ENCODE measurements at regions not wholly inside any gene's neighbourhood (a gene's known extent, or its start where the extent isn't known, plus 50 kb on each side); places are given as distances from the start of the nearest gene placed in this dataset.

DNA sequence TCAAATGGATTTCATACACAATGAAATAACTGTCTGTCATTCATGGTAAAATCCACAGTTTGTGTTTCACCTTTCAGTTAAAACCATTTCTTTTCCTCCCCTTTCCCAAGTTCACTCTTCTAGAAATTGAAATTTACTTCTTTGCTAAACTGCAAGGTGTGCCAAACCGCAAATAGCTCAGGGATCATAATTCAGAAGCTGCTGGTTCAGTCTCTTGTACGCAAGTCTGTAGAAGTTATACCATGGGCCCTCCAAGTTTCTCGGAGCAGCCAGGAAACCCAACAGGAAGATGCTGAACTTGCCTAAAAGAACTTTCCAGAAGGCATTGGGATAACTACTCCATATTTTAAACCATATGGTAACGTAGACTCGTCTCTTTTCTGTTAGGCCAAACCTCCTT lies 268.9 kb downstream of the FLRT2 start:
- Histone ChIP-seq H3K27ac (no peak overlapping the region), H3K4me1 (replicated peaks; ENCODE audit: insufficient read depth) (no peaks in the 10 kb centered on the region), H3K9me3 (ENCODE audit: insufficient read depth, low read depth) (no peaks in the 10 kb centered on the region), H3K79me2 (ENCODE audit: low read depth) (no peaks in the 10 kb centered on the region), H3K9me2 (ENCODE audit: insufficient read depth) (no peaks in the 10 kb centered on the region), H3K4me2 (no peak overlapping the region), H3K4me3 (no peak overlapping the region), H3F3A (ENCODE audit: insufficient read depth, low read depth) (no peaks in the 10 kb centered on the region), H4K20me1 (ENCODE audit: insufficient read depth) (no peaks in the 10 kb centered on the region), H2AFZ (no peak overlapping the region), H3K36me3 (ENCODE audit: low read depth) (no peaks in the 10 kb centered on the region), H3K27me3 (ENCODE audit: insufficient read depth, low read depth) (no peaks in the 10 kb centered on the region)
- CTCF ChIA-PET: no interaction called here
- intact Hi-C loops (cut with micrococcal nuclease; ENCODE audit: unreplicated experiment): no loop called here
- TF ChIP-seq EZH2 (IDR thresholded peaks at IDR 0.05; ENCODE audit: low read depth): no peak
- TF ChIP-seq, protein P1, sequence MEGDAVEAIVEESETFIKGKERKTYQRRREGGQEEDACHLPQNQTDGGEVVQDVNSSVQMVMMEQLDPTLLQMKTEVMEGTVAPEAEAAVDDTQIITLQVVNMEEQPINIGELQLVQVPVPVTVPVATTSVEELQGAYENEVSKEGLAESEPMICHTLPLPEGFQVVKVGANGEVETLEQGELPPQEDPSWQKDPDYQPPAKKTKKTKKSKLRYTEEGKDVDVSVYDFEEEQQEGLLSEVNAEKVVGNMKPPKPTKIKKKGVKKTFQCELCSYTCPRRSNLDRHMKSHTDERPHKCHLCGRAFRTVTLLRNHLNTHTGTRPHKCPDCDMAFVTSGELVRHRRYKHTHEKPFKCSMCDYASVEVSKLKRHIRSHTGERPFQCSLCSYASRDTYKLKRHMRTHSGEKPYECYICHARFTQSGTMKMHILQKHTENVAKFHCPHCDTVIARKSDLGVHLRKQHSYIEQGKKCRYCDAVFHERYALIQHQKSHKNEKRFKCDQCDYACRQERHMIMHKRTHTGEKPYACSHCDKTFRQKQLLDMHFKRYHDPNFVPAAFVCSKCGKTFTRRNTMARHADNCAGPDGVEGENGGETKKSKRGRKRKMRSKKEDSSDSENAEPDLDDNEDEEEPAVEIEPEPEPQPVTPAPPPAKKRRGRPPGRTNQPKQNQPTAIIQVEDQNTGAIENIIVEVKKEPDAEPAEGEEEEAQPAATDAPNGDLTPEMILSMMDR (conservative IDR thresholded peaks at IDR 0.05): no peak
- POLR2A ChIA-PET (ENCODE audit: unreplicated experiment): no interaction called here
- DNase-seq: no peak
- BruUV-seq (replicated peaks): no TSS peak

DNA sequence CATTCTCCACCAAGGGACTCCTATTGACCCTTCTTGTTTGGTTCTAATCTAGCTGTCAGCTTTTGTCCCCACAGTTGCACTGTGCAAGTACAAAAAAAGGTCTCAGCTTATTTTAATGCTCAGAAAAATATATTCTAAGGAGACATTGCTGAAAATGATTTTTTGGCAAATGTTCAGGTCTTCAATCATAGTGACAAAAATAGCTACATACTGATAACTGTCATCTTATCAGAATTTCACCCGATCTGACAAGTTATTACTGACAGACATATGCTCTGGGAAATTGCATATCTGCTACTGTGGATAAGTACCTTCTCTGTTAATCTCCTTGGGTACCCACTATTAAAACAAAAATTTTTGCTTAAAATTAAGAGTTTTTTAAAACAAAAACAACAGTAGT lies 263.6 kb downstream of the FLRT2 start:
- Histone ChIP-seq H3K9me3 (ENCODE audit: insufficient read depth, low read depth) (no peaks in the 10 kb centered on the region), H3K27me3 (ENCODE audit: insufficient read depth, low read depth) (no peaks in the 10 kb centered on the region), H3K27ac (no peak overlapping the region), H4K20me1 (ENCODE audit: insufficient read depth) (no peaks in the 10 kb centered on the region), H3K9me2 (ENCODE audit: insufficient read depth) (no peaks in the 10 kb centered on the region), H2AFZ (no peak overlapping the region), H3K4me2 (no peak overlapping the region), H3K4me1 (replicated peaks; ENCODE audit: insufficient read depth) (no peaks in the 10 kb centered on the region), H3F3A (ENCODE audit: insufficient read depth, low read depth) (no peaks in the 10 kb centered on the region), H3K79me2 (ENCODE audit: low read depth) (no peaks in the 10 kb centered on the region), H3K36me3 (ENCODE audit: low read depth) (no peaks in the 10 kb centered on the region), H3K4me3 (no peak overlapping the region)
- POLR2A ChIA-PET (ENCODE audit: unreplicated experiment): no interaction called here
- TF ChIP-seq EZH2 (IDR thresholded peaks at IDR 0.05; ENCODE audit: low read depth): no peak
- TF ChIP-seq, protein P1 (conservative IDR thresholded peaks at IDR 0.05): no peak
- no TSS peak for BruUV-seq (replicated peaks)
- no peak for DNase-seq
- intact Hi-C loops (cut with micrococcal nuclease; ENCODE audit: unreplicated experiment): no loop called here
- CTCF ChIA-PET: no interaction called here

DNA sequence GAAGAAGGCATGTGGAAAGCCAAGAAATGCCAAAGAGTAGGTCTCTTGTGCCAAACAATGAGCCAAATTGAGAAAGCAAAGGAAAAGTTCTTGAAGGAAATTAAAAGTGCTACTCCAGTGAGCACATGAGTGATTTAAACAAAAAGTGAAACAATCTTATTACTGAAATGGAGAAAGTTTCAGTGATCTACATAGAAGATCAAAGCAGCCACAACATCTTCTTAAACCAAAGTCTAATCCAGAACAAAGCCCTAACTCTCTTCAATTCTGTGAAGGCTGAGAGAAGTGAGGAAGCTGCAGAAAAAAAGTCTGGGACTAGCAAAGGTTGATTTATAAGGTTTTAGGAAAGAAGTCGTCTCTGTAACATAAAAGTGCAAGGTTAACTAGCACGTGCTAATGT lies 259.6 kb downstream of the FLRT2 start:
- no peaks in the 10 kb centered on the region for H3K9me2 ChIP-seq (ENCODE audit: insufficient read depth)
- no peaks in the 10 kb centered on the region for H3K79me2 ChIP-seq (ENCODE audit: low read depth)
- no peaks in the 10 kb centered on the region for H3K9me3 ChIP-seq (ENCODE audit: insufficient read depth, low read depth)
- H3K36me3 ChIP-seq (ENCODE audit: low read depth): no peaks in the 10 kb centered on the region
- no peaks in the 10 kb centered on the region for H4K20me1 ChIP-seq (ENCODE audit: insufficient read depth)
- intact Hi-C loops (cut with micrococcal nuclease; ENCODE audit: unreplicated experiment): no loop called here
- CTCF ChIA-PET: no interaction called here
- DNase-seq: no peak
- H3K27me3 ChIP-seq (ENCODE audit: insufficient read depth, low read depth): no peaks in the 10 kb centered on the region
- H2AFZ ChIP-seq: no peak overlapping the region
- no peaks in the 10 kb centered on the region for H3K4me1 ChIP-seq (replicated peaks; ENCODE audit: insufficient read depth)
- POLR2A ChIA-PET (ENCODE audit: unreplicated experiment): interaction anchor here (0.6 kb wide), 1 partner anchor 203 kb away, joined by 5 read pairs; no protein-coding TSS in a partner anchor
- no peaks in the 10 kb centered on the region for H3F3A ChIP-seq (ENCODE audit: insufficient read depth, low read depth)
- no peak overlapping the region for H3K27ac ChIP-seq
- BruUV-seq (replicated peaks): no TSS peak
- H3K4me2 ChIP-seq: no peak overlapping the region
- no peak overlapping the region for H3K4me3 ChIP-seq
- TF ChIP-seq EZH2 (IDR thresholded peaks at IDR 0.05; ENCODE audit: low read depth): no peak
- TF ChIP-seq, protein P1 (conservative IDR thresholded peaks at IDR 0.05): no peak

All from PC-9 (cell line).